GM12873 (cell line): ENCODE measurements at regions not wholly inside any gene's neighbourhood (a gene's known extent, or its start where the extent isn't known, plus 50 kb on each side); places are given as distances from the start of the nearest gene placed in this dataset.

Source experiments
- TF ChIP-seq, protein P1 (sequence below): IDR thresholded peaks from 2 replicates; pipeline ENCODE4 v1.5.1; 2012; ENCODE audit warnings: low read depth, mild to moderate bottlenecking, moderate library complexity, low read length, control low read depth; ENCODE audit not compliant: insufficient read depth; ENCODE audit errors: missing control alignments

GRCh38 chr9:95574866-95575553 lies 58.2 kb upstream of the PTCH1 start:
- TF ChIP-seq, protein P1, sequence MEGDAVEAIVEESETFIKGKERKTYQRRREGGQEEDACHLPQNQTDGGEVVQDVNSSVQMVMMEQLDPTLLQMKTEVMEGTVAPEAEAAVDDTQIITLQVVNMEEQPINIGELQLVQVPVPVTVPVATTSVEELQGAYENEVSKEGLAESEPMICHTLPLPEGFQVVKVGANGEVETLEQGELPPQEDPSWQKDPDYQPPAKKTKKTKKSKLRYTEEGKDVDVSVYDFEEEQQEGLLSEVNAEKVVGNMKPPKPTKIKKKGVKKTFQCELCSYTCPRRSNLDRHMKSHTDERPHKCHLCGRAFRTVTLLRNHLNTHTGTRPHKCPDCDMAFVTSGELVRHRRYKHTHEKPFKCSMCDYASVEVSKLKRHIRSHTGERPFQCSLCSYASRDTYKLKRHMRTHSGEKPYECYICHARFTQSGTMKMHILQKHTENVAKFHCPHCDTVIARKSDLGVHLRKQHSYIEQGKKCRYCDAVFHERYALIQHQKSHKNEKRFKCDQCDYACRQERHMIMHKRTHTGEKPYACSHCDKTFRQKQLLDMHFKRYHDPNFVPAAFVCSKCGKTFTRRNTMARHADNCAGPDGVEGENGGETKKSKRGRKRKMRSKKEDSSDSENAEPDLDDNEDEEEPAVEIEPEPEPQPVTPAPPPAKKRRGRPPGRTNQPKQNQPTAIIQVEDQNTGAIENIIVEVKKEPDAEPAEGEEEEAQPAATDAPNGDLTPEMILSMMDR = no peak

DNA sequence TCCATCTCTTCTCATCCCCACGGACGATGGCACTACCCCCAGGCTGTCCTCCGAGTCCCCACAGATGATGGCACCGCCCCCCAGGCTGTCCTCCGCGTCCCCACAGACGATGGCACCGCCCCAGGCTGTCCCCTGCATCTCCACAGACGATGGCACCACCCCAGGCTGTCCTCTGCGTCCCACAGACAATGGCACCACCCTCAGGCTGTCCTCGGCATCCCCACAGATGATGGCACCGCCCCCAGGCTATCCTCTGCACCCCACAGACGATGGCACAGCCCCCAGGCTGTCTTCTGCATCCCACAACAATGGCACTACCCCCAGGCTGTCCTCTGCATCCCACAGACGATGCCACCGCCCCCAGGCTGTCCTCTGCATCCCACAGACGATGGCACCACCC lies 57.4 kb upstream of the PTCH1 start:
- TF ChIP-seq, protein P1 = peak; percentile 25

- TF ChIP-seq, protein P1 = no peak
Observed at GRCh38 chr9:95573463-95573862, 56.7 kb upstream of the PTCH1 start.

DNA sequence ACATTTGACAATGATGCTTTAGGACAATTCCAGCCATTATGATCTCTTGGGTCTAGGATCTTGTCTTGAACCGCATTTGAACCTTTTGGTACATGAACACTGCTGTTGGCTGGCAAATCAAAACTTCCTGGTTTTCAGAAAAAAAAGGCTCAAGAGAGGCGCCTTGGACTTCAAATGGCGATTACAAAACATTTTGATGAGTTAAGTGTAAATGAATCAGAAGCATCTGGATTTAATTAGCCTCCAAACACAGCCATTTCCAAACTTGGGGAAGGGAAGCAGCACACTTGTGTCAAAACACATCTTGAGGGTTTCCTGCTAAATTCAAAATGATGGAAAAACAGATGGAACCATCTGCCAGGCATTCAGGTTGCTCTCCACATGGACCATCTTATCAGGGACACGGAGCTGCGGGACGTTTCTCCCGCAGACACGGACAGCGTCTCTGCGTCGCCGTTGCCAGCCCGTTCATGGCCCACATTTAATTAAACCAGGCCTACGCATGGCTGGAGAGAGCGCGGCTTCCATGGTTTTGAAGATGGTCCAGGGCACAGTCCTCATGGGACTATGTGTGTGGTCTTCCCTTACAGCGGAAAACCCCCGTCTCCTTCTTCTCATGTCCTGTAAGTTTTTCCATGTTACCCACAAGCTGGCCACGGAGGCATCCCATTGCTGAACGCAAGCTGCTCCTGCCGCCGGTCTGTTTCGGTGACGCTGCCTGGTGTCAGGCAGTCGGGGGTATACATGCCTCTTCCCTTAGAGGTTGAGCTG lies 55.8 kb upstream of the PTCH1 start:
- TF ChIP-seq, protein P1 = no peak

DNA sequence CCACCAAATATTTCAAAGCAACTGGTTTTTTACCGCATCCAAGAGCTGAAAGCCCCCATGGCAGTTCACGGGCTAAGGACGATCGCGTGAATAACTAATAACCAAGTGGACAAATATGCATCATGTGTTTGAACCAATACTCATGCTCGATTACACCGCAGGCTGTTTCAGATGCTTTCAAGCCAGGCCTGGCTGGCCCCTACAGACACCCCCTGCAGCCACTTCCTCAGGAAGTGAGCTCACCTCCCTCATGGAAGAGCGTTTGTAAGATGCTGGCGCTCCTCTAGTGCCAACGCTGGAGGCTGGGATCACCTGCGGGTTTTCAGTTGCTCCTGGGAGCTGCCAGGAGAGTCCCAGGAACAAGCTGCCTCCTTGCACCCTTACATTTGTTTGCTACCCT lies 53.9 kb upstream of the PTCH1 start:
- TF ChIP-seq, protein P1 = no peak

DNA sequence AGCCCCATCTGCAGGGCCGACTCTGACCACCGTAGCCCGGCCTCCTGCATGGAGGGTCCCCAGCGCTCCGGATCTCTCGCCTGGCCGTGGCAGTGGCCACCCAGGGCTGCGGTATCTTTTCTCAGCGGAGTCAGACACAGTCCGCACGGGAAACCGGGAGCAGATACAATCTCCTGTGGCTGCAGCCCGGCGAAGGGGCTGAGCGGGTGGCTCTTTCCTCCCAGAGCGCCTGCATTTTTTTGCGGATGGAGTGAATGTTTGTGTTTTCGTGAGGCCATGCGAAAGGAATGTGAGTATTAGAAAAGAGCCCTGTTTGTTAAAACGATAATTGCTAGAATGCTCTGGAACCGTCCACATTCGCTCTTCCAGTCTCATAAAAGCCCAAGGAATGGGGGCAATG lies 53.4 kb upstream of the PTCH1 start:
- TF ChIP-seq, protein P1 = no peak
